ENCODE measurements at regions not wholly inside any gene's neighbourhood (a gene's known extent, or its start where the extent isn't known, plus 50 kb on each side); places are given as distances from the start of the nearest gene placed in this dataset.
"Not testable (repeated sequence)": the region's sequence is repeated elsewhere in the genome, so short reads cannot be mapped to it uniquely, and the experiment has no call there.

GRCh38 chrX:130543603-130544325, 142.0 kb downstream of the RBMX2 start:
- Histone ChIP-seq H3K27ac (no peak overlapping the region), H3K9me3 (no peaks in the 10 kb centered on the region), H3K4me2 (no peak overlapping the region), H3K4me3 (no peak overlapping the region), H3K4me1 (no peaks in the 10 kb centered on the region)
- 10% methylated on average over 4 of the region's 4 CpGs for WGBS (ENCODE audit: missing lambda C conversion rate)
- ATAC-seq (no peak), DNase-seq (ENCODE audit: low read depth in 1 of 2, low spot score in 1 of 2) (no peak), FAIRE-seq (no peak)
- TF ChIP-seq ESRRA (IDR thresholded peaks at IDR 0.05; ENCODE audit: borderline replicate concordance, low read length) (no peak), MAZ (IDR thresholded peaks at IDR 0.05; ENCODE audit: borderline replicate concordance, low read depth, low read length) (no peak), RFX5 (IDR thresholded peaks at IDR 0.05) (no peak), USF2 (IDR thresholded peaks at IDR 0.05) (no peak), PHF8 (IDR thresholded peaks at IDR 0.05; ENCODE audit: borderline replicate concordance, low read depth) (no peak), E2F6 (IDR thresholded peaks at IDR 0.05; ENCODE audit: borderline replicate concordance, low read depth) (no peak)
- ChIA-PET POLR2A (no interaction called here), CTCF (interaction anchor here (1.3 to 8.0 kb wide), 2 partner anchors 8 to 372 kb away, joined by 5 to 62 read pairs; no protein-coding TSS in a partner anchor)

- CTCF ChIA-PET: no interaction called here
- TF ChIP-seq CEBPB (IDR thresholded peaks at IDR 0.05) (0 out of 4 replicates have a peak, but pooled peaks of 1 of the 2 experiments have one; percentile 22), ELK1 (IDR thresholded peaks at IDR 0.05; ENCODE audit: low read depth, low read length) (no peak)
- Histone ChIP-seq H3K27ac (no peak overlapping the region), H3K4me1 (0 out of 3 replicates have a peak, but pooled peaks cover 3% of the 10 kb centered on the region), H3K9me3 (no peaks in the 10 kb centered on the region), H3K4me3 (no peak overlapping the region), H3K4me2 (no peak overlapping the region)
- DNase-seq (ENCODE audit: low read depth in 1 of 2, low spot score in 1 of 2): no peak
- ATAC-seq: no peak
- FAIRE-seq: no peak
- POLR2A ChIA-PET: no interaction called here
- WGBS (ENCODE audit: missing lambda C conversion rate): 83% methylated on average over 2 of the region's 2 CpGs
These were observed 144.0 kb downstream of the RBMX2 start for GRCh38 chrX:130545796-130546195.

- H3K9me3 ChIP-seq, H3K4me3 ChIP-seq, POLR2A ChIA-PET, H3K27ac ChIP-seq, H3K4me1 ChIP-seq, FAIRE-seq: not testable (repeated sequence)
- ATAC-seq (peak; percentile 49 to 59; a peak in 3 of 6 replicates), DNase-seq (ENCODE audit: low read depth in 1 of 2, low spot score in 1 of 2) (peak in 1 of 2 experiments; percentile 16)
- CTCF ChIA-PET: interaction anchor here (3.6 kb wide), 1 partner anchor 368 kb away, joined by 13 read pairs; no protein-coding TSS in a partner anchor
- 45% methylated on average over 5 of the region's 5 CpGs for WGBS (ENCODE audit: missing lambda C conversion rate)
- H3K4me2 ChIP-seq: peak overlapping the region; percentile 21; the same call in 2 of the 3 replicates
- peak; percentile 25 for TF ChIP-seq MAFK (IDR thresholded peaks at IDR 0.05; ENCODE audit: partially characterized antibody)
These were observed 147.6 kb downstream of the RBMX2 start for GRCh38 chrX:130549382-130549781.

- ChIA-PET CTCF (interaction anchor here (0.9 to 3.6 kb wide), 3 partner anchors 11 to 367 kb away, joined by 3 to 13 read pairs (median 11); no protein-coding TSS in a partner anchor), POLR2A (no interaction called here)
- Histone ChIP-seq H3K9me3 (no peaks in the 10 kb centered on the region), H3K4me2 (no peak overlapping the region), H3K4me3 (no peak overlapping the region), H3K4me1 (0 out of 3 replicates have a peak, but pooled peaks cover 3% of the 10 kb centered on the region), H3K27ac (no peak overlapping the region)
- no peak for DNase-seq (ENCODE audit: low read depth in 1 of 2, low spot score in 1 of 2)
- no peak for FAIRE-seq
- 88% methylated on average over 2 of the region's 2 CpGs for WGBS (ENCODE audit: missing lambda C conversion rate)
- no peak for ATAC-seq
- no peak for TF ChIP-seq BHLHE40 (IDR thresholded peaks at IDR 0.05; ENCODE audit: low read depth, low read length)
- TF ChIP-seq CTCF (IDR thresholded peaks at IDR 0.05): no peak
- TF ChIP-seq ZNF302 (CRISPR knock-in tag; IDR thresholded peaks at IDR 0.05): no peak
- TF ChIP-seq GATA3 (IDR thresholded peaks at IDR 0.05; ENCODE audit: borderline replicate concordance): no peak
- TF ChIP-seq TFCP2L1 (CRISPR knock-in tag; IDR thresholded peaks at IDR 0.05): no peak
- TF ChIP-seq ESRRA (IDR thresholded peaks at IDR 0.05; ENCODE audit: borderline replicate concordance, low read length): no peak
- TF ChIP-seq KDM1A (IDR thresholded peaks at IDR 0.05; ENCODE audit: low read depth): no peak
- no peak for TF ChIP-seq PBX3 (IDR thresholded peaks at IDR 0.05)
- TF ChIP-seq CBX8 (IDR thresholded peaks at IDR 0.05): no peak
- TF ChIP-seq HOXA7 (CRISPR knock-in tag; IDR thresholded peaks at IDR 0.05): no peak
- TF ChIP-seq POLR2A (IDR thresholded peaks at IDR 0.05; ENCODE audit: low read length): no peak
- TF ChIP-seq RNF2 (IDR thresholded peaks at IDR 0.05; ENCODE audit: borderline replicate concordance, low read depth): no peak
- no peak for TF ChIP-seq POLR2AphosphoS2 (conservative IDR thresholded peaks at IDR 0.05; ENCODE audit: low read length)
- TF ChIP-seq TP53 (CRISPR knock-in tag; IDR thresholded peaks at IDR 0.05): no peak
- TF ChIP-seq NFE2L2 (conservative IDR thresholded peaks at IDR 0.05; ENCODE audit: low read length): no peak
- TF ChIP-seq USF2 (IDR thresholded peaks at IDR 0.05): no peak
These were observed 148.6 kb downstream of the RBMX2 start for GRCh38 chrX:130550351-130550750.
